ENCODE measurements at regions not wholly inside any gene's neighbourhood (a gene's known extent, or its start where the extent isn't known, plus 50 kb on each side); places are given as distances from the start of the nearest gene placed in this dataset.

- TF ChIP-seq NKRF (conservative IDR thresholded peaks at IDR 0.05) (no peak), SP1 (IDR thresholded peaks at IDR 0.05; ENCODE audit: low read depth, low read length) (no peak), SREBF2 (IDR thresholded peaks at IDR 0.05; ENCODE audit: low read length) (no peak), BCLAF1 (IDR thresholded peaks at IDR 0.05) (no peak), EP300 (IDR thresholded peaks at IDR 0.05; ENCODE audit: borderline replicate concordance in 1 of 2, control insufficient read depth in 1 of 2, low read depth in 2 of 2, low read length in 2 of 2) (no peak), TCF7 (IDR thresholded peaks at IDR 0.05; ENCODE audit: borderline replicate concordance) (no peak), EED (IDR thresholded peaks at IDR 0.05; ENCODE audit: low read depth) (no peak), E2F4 (IDR thresholded peaks at IDR 0.05; ENCODE audit: low read depth, low read length) (no peak), ZNF622 (IDR thresholded peaks at IDR 0.05) (no peak), ZNF687 (IDR thresholded peaks at IDR 0.05) (no peak), RELA (IDR thresholded peaks at IDR 0.05; ENCODE audit: borderline replicate concordance, partially characterized antibody) (no peak), USF1 (IDR thresholded peaks at IDR 0.05; ENCODE audit: borderline replicate concordance, extremely low read length, insufficient read depth, low read depth, low read length) (no peak), ZZZ3 (IDR thresholded peaks at IDR 0.05; ENCODE audit: control insufficient read depth, insufficient read length, low read depth) (no peak), BMI1 (IDR thresholded peaks at IDR 0.05; ENCODE audit: borderline replicate concordance) (no peak)
Observed at GRCh38 chr20:48210111-48211027, 425.1 kb upstream of the SULF2 start (continued).
